Esophagus mucosa (tissue), 1 donor: ENCODE measurements at regions not wholly inside any gene's neighbourhood (a gene's known extent, or its start where the extent isn't known, plus 50 kb on each side); places are given as distances from the start of the nearest gene placed in this dataset.

ENCODE experiments used
- ATAC-seq: fragments of 200-7000 bp; cut with Tn5 transposase; one replicate; pipeline ENCODE4 v1.9.1; 2020
- donor health status: DM: yes; HTN: yes; CAD: no.

DNA sequence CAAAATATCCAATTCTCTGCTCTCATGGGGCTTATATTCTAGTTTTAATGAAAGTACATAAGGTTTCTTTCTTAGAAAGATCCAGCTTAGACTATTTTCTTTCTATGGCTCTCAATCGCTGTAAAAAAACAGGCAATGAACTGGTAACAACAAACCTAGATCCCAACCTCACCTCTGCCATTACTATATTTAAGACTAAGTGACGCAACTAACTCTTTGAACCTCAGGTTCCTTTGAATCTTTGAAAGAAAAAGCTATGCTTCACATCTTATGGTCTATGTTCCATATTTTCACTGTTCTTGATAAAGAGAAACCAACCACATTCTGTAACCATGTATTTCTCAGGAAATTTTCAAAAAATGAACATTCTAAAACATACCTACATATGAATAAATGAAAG lies 88.5 kb downstream of the ELAPOR2 start:
- no peak for ATAC-seq

DNA sequence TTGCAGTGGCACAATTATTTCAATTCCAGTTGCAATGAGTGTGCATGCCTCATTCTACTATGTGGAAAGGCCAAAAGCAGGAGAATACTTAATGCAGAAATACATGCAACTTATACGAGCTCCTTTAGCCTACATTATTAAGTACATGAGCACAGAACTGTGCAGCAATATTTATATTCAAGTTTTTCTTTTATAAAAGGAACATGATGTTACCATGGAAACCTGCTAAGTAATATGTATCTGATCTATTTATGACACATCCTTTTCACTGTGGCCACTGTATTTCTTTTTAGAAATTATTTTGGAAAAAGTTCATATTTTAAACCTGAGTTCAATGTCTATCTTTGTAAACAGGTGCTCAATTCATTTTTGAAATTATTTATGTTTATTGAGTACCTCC lies 88.9 kb downstream of the ELAPOR2 start:
- no peak for ATAC-seq

- no peak for ATAC-seq
These were observed 89.6 kb downstream of the ELAPOR2 start for GRCh38 chr7:86969865-86970264.

GRCh38 chr7:86968618-86969017 lies 90.8 kb downstream of the ELAPOR2 start:
- ATAC-seq: no peak

- ATAC-seq: peak; percentile 68
These were observed 92.5 kb downstream of the ELAPOR2 start for GRCh38 chr7:86966916-86967315.

- no peak for ATAC-seq
These were observed 93.7 kb downstream of the ELAPOR2 start for GRCh38 chr7:86965727-86966120.

DNA sequence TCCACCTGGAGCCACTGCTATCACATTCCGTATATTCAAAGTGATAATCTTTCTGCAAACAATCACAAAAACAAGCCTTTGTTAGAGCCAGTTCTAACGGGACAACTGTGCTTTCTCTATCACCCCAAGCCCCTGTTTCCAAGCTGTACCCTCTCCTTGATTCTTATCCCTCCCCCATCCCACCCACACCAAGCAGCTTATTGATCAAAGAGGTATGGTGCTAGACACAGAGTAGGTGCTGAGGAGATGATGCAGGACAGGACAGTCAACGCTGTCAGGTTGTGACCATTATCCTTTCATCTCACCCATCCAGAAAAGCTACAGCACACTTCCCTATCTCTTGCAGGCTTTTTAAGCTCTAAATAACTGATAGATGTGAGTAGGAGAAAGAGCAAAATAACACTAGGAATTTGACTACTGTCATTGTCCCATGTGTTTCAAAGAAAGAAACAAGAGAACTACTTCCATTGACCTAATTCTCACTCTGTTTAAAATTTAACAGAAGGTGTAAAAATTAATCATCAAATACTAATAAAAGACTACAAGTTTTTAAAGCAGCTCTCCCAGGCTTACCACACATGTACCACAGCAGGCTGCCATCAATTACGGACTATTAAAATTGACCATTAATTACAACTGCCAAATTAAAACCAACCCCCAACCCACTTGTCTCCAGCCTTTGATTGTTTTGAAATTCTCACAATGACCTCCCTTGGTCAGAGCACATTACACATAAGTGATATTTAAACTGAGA lies 94.3 kb downstream of the ELAPOR2 start:
- no peak for ATAC-seq

- no peak for ATAC-seq
These were observed 95.7 kb downstream of the ELAPOR2 start for GRCh38 chr7:86963599-86964230.

DNA sequence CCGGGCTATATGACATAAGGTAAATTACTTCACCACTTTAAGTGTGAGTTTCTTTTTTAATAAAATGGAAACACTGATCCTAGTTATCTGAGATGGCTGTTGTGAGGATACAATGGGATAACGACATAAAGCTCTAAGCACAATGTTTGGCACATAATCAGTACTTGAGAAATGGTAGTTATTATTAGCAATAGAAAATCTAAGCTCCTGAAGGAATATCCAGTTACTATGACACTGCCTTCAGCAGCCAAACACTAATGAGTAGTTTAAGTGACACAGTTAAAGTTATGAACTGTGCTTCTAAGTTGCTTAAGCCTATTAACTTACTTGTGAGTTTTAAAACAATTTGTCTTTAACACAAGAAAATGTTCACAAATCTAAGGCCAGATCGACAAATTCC lies 96.8 kb downstream of the ELAPOR2 start:
- no peak for ATAC-seq

DNA sequence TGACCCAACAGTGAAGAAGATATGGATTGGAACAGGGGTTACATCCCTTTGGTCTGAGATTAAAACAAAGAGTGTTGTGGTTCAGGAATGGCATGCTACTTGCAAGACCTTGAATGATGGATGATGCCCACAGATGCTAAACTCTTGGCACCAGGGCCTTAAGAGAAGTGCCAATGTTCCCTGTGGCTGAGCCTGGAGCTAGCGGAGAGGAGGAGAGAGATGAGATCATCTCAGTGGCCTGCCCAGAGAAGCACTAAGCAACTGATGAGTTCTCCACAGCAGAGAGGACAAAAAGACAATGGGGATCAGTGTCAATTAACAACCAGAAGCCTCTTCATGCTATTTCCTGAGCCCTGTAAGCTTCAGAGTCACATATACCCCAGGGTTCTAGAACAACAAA lies 97.8 kb downstream of the ELAPOR2 start:
- ATAC-seq: no peak

- ATAC-seq: no peak
These were observed 101.1 kb downstream of the ELAPOR2 start for GRCh38 chr7:86958380-86958779.

DNA sequence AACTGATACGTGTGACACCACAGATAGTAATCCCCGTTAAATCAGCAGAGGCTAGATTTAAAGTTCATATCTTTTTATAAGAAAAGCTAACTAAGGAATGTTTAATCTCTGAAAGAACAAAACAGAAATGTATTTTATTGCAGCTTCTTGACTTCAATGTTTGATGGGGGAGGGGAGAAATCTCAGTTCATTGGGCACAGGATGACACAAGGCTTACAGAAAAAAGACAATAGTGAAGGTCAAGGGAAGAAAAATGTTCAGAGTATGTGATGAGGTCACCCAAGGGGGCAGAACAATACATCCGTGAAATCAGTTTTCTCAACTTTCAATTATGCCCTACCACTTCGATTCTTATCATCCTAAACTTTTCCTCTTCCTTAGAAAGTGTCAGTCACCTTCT lies 102.9 kb downstream of the ELAPOR2 start:
- ATAC-seq: no peak

GRCh38 chr7:86955895-86956503 lies 103.5 kb downstream of the ELAPOR2 start:
- no peak for ATAC-seq

- ATAC-seq: no peak
These were observed 104.5 kb downstream of the ELAPOR2 start for GRCh38 chr7:86954971-86955370.

DNA sequence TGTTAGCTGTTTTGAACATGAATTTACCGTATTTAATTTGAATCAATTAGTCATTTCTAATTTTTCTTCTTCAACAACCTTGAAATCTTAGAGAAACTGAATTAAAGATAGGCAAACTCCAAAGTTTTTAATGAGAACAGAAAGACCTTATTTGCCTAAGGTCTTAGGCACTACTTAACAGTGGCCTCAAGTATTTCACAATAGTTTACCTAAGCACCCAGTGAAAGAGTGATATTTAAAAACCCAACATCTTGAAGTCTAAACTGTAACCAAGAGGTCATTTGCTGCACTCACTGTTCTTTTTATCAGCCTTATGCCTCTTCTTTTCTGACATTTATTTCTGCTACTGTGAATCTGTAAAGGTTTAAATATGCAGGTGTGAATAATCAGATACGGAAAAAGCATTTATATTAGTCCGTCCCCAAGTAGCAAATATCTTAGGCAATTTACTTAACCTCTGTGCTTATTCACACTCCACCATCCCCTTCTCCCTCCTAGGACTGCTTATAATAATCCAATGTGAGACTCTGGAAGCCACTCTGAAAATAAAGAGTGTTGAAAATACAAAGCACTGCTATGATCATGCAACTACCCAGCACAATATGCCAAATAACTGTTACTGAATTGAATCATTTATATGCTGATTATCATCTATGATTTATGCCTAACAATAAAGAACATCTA lies 105.7 kb downstream of the ELAPOR2 start:
- no peak for ATAC-seq

GRCh38 chr7:86953219-86953618 lies 106.2 kb downstream of the ELAPOR2 start:
- no peak for ATAC-seq

- ATAC-seq: no peak
These were observed 107.6 kb downstream of the ELAPOR2 start for GRCh38 chr7:86951895-86952294.

- ATAC-seq: no peak
These were observed 108.5 kb downstream of the ELAPOR2 start for GRCh38 chr7:86950944-86951343.

DNA sequence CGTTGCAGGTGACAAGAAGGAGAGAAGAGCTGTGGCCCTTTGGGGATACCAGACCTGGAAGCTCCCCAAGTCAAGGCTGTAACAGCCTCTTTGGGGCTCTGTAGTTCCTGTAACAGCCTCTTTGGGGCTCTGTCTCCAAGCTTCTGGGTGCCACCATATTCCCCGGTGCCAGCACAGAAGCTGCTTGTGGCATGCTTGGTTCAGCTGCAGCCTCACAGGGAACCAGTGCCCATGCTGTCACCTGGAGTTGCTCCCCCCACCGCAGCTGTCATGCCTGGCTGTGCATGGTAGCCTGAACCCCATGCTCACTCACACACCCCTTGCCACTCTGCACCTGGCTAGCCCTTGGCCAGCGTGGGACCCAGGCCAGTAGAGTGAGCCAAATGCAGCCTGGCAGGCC lies 109.1 kb downstream of the ELAPOR2 start:
- ATAC-seq: no peak

DNA sequence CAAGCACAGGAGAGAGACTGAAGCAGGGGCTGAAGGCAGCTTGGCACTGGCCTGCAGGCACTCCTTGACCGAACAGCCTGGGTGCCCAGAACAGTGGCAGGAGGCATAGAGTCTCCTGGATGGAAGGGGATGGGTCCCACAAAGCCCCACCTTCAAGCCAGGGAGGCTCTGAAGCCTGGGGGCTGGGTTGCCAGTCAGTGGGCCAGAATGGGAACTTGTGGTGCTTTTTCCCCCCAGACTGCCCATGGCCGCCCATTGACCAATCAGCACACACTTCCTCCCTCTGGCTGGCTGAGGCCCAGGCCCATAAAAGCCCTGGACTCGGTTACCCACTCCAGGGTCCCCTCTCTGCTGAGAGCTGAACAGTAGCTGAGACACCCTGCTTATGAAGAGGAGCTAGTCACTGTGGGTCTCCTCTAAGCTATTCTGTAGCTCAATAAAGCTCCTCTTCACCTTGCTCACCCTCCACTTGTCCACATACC lies 109.6 kb downstream of the ELAPOR2 start:
- ATAC-seq: no peak

DNA sequence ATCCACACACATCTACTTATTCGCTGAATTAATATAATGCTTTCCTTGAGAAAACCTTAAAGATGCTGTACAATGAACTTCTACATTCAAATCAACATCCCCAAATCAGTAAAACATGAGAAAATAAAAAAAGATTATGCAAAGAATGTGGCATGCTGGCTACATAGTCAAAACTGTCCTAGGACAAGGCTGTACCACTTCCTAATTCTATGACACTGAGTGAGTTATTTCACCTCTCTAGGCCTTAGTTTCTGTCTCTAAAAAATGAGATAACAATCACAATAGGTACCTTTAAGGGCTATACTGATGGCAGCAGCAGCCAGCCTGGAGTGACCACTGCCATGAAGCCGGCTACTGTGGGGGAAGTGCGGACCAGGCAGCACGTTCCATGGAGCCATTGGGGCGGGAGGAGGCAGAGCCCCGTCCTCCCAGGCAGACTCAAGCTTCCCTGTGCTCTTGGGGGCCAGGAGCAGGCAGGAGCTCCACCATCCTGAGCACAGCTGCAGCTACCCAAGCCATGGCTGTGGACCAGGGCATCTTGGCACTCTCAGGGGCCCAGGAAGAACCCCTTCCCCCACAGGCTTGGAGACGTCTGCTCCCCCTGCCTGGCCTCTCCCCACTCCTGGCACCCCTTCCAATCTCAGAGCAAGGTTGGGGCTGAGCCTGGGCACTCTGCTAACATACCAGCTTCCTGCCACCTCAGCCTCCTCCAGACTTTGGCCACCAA lies 110.2 kb downstream of the ELAPOR2 start:
- ATAC-seq: peak; percentile 39

DNA sequence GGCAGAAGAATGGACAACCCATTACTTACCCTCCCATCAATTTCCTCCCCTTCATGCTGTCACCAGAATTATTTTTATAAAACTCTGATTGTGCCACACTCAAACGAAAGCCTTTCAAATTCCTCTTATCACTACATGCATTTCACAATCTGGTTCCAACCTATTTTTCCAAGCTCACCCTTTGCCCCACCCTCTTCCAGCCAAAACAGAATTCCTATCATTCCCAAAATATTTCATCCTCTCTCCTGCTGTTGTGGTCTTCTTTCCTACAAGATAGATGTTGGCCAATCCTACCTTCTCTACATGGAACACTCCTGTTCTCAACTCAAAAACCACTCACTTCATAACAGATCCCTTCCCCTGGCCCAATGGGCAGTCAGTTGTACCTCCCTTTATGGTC lies 111.5 kb downstream of the ELAPOR2 start:
- ATAC-seq: no peak

DNA sequence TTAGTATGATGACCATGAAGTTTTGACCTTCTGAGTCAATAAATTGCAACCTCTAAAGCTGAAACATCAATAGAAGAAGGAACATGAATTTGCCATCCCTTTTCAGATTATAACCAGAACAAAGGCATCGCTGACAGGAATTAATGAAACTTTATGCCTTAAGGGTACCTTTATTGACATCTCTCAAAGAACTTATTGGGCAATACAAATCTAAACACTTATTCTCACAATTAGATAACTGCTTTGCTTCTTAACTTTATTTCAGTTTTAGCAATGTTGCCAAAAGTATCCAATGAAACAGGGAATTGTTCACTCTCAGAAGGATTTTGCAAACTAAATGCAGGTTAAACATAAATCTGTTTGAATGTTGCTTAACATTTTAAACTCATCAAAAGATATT lies 116.0 kb downstream of the ELAPOR2 start:
- no peak for ATAC-seq
